Activated T-cell treated with anti-CD3 and anti-CD28 coated beads, Interleukin-2, amount 50 U/mL, for 24 hours (primary cell): ENCODE measurements at regions not wholly inside any gene's neighbourhood (a gene's known extent, or its start where the extent isn't known, plus 50 kb on each side); places are given as distances from the start of the nearest gene placed in this dataset.

Experiments used
- DNase-seq: peaks from one replicate; pipeline ENCODE4 v3.0.0-alpha.2; 2020
- H3K27ac Mint-ChIP-seq: 2 replicates; pipeline ENCODE4 v1.8.0; 2020; ENCODE audit warnings: mild to moderate bottlenecking, mixed read lengths
- H3K27me3 Mint-ChIP-seq: 2 replicates; pipeline ENCODE4 v1.8.0; 2020; ENCODE audit warnings: mixed read lengths
- H3K36me3 Mint-ChIP-seq: 2 replicates; pipeline ENCODE4 v1.8.0; 2020; ENCODE audit warnings: low read depth, mixed read lengths
- H3K4me1 Mint-ChIP-seq: 2 replicates; pipeline ENCODE4 v1.8.0; 2020; ENCODE audit warnings: low read depth, mixed read lengths
- H3K4me3 Mint-ChIP-seq: 2 replicates; pipeline ENCODE4 v1.8.0; 2020; ENCODE audit warnings: mild to moderate bottlenecking, moderate library complexity, mixed read lengths
- H3K9me3 Mint-ChIP-seq: 2 replicates; pipeline ENCODE4 v1.8.0; 2020; ENCODE audit warnings: mixed read lengths

DNA sequence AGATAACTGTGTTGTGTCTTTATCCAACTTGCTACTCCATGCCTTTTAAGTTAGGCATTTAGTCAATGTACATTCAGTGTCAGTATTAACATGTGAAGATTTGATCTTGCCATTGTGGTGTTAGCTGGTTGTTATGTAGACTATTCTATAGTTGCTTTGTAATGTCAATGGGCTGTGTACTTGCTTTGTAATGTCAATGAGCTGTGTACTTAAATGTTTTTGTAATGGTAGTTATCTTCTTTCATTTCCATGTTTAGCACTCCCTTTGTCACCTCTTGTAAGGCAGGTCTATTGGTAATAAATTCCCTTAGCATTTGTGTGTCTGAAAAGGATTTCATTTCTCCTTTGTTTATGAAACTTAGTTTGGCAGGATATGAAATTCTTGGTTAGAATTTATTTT is 53.4 kb downstream of the MC4R start:
- Mint-ChIP-seq H3K9me3 (peaks cover 9% of the 10 kb centered on the region), H3K4me3 (no peak overlapping the region), H3K4me1 (no peaks in the 10 kb centered on the region), H3K27me3 (no peaks in the 10 kb centered on the region), H3K27ac (no peak overlapping the region), H3K36me3 (no peaks in the 10 kb centered on the region)
- DNase-seq, result no peak

DNA sequence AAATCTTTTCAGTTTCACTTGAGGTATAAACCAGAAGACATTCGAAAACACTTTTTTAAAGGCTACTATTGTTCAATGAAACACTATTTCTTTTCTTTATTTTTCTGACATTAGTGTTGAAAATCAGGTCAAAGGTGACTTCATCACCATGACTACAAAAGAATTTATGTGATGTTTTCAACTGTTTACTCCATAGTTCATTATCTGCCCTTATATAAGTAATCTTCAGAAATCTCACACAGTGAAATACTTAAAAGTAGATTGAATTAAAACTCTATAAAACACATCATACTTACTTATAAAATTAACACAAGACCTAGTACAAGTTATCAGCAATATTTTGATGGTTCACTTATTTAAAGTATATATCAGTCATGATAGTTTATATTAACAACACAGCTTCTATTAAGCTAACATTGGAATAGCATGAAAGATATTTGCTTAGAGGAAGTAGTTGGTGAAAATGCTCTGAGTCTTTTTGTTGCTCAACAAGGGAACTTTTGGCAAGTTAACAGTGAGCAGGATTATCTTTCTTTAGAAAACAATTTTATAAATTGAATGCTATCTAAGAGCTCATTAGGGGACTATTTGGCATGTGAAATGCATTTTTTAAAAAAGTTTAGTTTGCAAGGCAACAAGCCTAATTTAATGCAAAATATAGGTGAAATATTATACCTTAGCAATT is 60.8 kb downstream of the MC4R start:
- no peaks in the 10 kb centered on the region for H3K27me3 Mint-ChIP-seq
- no peak overlapping the region for H3K27ac Mint-ChIP-seq
- DNase-seq, result no peak
- H3K36me3 Mint-ChIP-seq, result no peaks in the 10 kb centered on the region
- H3K4me1 Mint-ChIP-seq, result no peaks in the 10 kb centered on the region
- H3K4me3 Mint-ChIP-seq, result no peak overlapping the region
- H3K9me3 Mint-ChIP-seq, result no peaks in the 10 kb centered on the region

DNA sequence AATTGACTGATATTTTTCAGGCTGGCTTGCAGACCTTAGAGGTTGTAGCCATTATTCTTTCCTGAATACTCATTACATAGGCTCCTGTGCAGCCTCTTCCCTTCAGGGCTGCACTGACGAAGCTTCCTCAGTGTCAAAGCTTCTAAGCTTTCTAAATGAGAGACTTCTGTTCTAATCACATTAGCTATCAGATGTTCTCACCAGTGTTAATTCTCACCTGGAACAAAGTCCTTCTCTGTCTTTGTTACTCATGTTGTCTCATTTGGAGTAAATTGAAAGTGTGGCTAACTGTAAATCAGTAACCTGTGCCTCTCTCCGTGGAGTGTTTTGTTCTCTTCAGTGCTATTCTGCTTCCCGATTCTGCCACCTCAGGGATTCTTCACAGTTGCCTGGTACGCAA is 76.9 kb downstream of the MC4R start:
- no peak overlapping the region for H3K4me3 Mint-ChIP-seq
- no peak for DNase-seq
- no peak overlapping the region for H3K27ac Mint-ChIP-seq
- H3K9me3 Mint-ChIP-seq, result no peaks in the 10 kb centered on the region
- H3K36me3 Mint-ChIP-seq, result no peaks in the 10 kb centered on the region
- H3K4me1 Mint-ChIP-seq, result no peaks in the 10 kb centered on the region
- no peaks in the 10 kb centered on the region for H3K27me3 Mint-ChIP-seq

DNA sequence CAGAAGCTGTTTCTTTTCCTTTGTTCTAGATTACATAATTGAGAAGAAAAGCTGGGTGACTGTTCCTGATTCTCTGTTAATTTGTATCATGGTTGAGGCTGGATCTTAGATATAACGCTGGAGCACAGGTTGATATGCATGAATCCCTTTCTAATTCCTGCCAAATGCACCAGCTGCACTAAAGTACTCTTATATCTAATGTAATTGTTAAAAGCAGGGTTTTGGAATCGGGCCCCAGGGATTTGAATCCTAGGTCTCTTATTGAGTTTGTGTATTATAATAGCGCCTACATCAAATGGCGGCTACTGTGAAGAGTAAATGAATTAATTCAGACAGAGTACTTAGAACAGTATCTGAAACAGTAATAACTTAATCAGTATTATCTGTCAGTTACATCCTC is 80.4 kb downstream of the MC4R start:
- Mint-ChIP-seq H3K27ac (no peak overlapping the region), H3K9me3 (no peaks in the 10 kb centered on the region), H3K4me3 (no peak overlapping the region), H3K36me3 (no peaks in the 10 kb centered on the region), H3K4me1 (no peaks in the 10 kb centered on the region), H3K27me3 (no peaks in the 10 kb centered on the region)
- no peak for DNase-seq

DNA sequence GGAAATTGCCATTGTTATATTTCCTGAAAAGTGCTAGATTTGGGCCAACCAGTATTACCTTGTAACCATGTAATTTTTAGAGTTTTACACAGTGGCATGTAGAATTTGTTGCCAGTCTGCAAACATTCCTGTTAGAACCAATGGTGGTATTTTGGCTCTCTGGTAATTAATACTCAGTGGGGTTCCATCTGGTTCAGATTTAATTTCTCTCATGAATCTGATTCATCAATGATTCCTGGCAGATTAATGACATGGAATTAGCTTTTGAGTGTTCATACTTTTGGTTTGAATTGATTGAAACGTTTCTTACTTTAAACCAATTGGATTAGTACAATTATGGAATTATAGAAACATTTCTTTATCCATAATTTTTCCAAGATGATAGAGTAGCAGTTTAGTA is 93.2 kb downstream of the MC4R start:
- Mint-ChIP-seq H3K27me3 (no peaks in the 10 kb centered on the region), H3K27ac (no peak overlapping the region), H3K36me3 (no peaks in the 10 kb centered on the region), H3K4me3 (no peak overlapping the region), H3K4me1 (no peaks in the 10 kb centered on the region), H3K9me3 (peaks cover 3% of the 10 kb centered on the region)
- DNase-seq, result no peak

DNA sequence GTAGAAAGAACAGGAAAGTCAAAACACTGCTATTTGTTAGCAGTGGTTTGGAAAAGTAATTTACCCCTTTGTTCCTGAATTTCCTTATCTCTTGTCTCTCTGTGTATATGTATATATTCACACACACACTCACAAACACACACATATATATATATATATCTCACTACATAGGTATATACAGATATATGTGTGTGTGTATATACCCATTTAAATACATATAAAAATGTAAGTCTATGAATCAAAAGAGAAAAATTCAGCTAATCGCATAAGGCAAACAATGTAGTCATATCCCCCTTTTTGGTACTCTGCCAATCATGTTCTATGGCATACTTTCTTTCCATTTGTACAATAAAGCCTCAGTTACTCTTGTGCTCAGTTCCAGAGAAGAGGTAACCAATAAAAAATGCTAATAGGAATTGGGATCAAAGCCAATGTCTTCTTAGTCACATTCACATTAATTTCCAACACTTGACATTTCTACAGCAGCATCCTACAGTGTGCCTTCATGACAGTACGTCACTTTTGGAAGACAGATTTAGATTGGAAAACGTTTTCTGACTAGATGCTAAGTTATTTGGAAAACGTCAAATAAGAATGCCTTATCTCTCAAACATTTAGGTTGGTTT is 94.6 kb downstream of the MC4R start:
- Mint-ChIP-seq H3K27me3 (no peaks in the 10 kb centered on the region), H3K4me1 (no peaks in the 10 kb centered on the region), H3K4me3 (no peak overlapping the region), H3K9me3 (peaks cover 3% of the 10 kb centered on the region), H3K36me3 (no peaks in the 10 kb centered on the region), H3K27ac (no peak overlapping the region)
- DNase-seq, result no peak

DNA sequence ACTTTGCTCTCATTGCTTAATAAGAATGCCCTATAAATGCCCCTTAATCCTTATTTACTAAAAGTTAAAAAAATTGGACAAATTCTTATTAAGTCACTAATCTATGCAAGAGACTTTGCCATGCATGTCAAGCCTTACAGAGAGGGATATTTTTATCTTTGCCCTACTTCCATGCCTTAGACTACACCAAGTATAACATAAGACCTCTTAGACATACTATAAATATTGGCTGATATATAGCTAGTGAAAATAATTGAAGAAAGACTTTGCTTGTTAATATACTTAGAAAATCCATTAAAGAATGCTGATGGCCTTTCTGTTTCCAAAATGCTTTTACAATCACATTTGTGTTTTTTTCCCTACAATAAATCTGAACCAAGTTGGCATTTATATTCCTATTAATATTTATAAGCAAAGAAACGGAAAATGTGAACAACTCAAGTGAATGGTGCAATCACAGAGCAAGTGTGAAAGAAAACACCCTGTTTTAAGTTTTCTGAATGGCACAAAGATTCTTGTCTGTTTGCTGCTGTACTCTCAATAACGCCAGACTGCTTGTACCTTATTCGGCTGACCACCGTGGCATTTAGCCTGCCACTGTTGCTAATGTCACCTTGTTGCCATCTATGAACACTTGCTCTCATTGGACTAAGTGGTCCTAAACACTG is 105.0 kb downstream of the MC4R start:
- H3K27ac Mint-ChIP-seq, result no peak overlapping the region
- no peak for DNase-seq
- H3K9me3 Mint-ChIP-seq, result peaks cover 3% of the 10 kb centered on the region
- no peak overlapping the region for H3K4me3 Mint-ChIP-seq
- no peaks in the 10 kb centered on the region for H3K36me3 Mint-ChIP-seq
- no peaks in the 10 kb centered on the region for H3K27me3 Mint-ChIP-seq
- H3K4me1 Mint-ChIP-seq, result no peaks in the 10 kb centered on the region

DNA sequence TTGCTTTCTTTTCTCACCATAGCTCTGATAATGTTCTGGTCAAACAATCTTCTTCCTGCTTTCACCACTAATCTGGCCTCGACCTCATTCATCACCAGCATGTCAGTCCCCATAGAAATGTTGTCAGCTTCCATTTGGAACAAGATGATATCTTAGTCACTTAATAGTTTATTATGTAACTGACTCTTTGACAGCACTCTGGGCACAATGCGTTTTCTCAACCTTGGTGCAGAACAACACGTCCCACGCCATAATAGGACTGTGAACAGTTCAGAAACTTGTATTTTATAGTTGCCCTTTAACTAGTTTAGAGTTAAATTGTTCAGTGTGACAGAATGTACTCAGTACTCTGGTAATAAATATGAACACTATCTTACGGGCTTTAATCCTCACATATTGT is 106.0 kb downstream of the MC4R start:
- Mint-ChIP-seq H3K9me3 (peaks cover 3% of the 10 kb centered on the region), H3K4me3 (no peak overlapping the region), H3K4me1 (no peaks in the 10 kb centered on the region), H3K27ac (no peak overlapping the region), H3K36me3 (no peaks in the 10 kb centered on the region), H3K27me3 (no peaks in the 10 kb centered on the region)
- DNase-seq, result no peak

DNA sequence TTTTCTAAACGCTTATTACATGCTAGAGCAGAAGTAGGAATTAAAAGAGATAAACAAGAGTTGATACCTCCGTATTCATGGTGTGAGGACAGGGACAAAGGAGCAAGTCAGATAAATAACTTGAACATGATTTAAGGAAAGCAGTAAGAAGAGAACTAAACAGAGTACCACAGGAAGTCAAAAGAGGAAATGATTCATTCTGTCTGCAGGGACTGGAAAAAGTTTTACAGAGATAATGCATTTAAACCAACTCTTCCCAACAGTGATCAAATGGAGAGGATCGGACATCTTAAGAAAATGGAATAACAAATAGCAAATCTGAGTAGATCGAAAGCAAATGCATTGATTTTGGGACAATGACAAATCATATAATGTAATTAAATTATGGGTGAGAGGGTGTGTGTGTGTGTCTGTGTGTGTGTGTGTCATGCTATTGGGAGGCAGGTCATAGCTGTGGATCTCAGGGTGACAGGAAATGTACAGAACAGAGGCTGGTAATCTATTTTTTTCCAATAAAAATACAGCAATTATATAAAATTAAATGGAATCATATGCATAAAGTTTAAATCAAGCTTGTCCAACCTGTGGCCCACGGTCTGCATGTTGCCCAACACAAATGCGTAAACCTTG is 113.4 kb downstream of the MC4R start:
- H3K36me3 Mint-ChIP-seq, result no peaks in the 10 kb centered on the region
- DNase-seq, result no peak
- H3K4me3 Mint-ChIP-seq, result no peak overlapping the region
- H3K27ac Mint-ChIP-seq, result no peak overlapping the region
- no peaks in the 10 kb centered on the region for H3K27me3 Mint-ChIP-seq
- H3K9me3 Mint-ChIP-seq, result peaks cover 3% of the 10 kb centered on the region
- peaks cover 4% of the 10 kb centered on the region for H3K4me1 Mint-ChIP-seq

DNA sequence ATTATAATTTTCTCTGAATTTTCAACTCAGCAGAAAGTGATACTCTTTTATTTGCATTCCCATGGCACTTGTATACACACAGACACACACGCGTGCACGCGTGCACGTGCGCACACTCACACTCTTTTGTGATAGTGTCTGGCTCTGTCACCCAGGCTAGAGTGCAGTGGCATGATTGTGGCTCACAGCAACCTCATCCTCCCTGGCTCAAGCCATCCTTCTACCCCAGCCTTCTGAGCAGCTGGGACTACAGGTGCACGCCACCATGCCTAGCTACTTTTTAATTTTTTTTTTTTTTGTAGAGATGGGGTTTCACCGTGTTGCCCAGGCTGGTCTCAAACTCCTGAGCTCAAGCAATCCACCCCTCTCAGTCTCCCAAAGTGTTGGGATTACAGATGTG is 123.2 kb downstream of the MC4R start:
- Mint-ChIP-seq H3K27me3 (no peaks in the 10 kb centered on the region), H3K9me3 (no peaks in the 10 kb centered on the region), H3K27ac (no peak overlapping the region), H3K4me1 (no peaks in the 10 kb centered on the region), H3K4me3 (no peak overlapping the region), H3K36me3 (no peaks in the 10 kb centered on the region)
- no peak for DNase-seq

DNA sequence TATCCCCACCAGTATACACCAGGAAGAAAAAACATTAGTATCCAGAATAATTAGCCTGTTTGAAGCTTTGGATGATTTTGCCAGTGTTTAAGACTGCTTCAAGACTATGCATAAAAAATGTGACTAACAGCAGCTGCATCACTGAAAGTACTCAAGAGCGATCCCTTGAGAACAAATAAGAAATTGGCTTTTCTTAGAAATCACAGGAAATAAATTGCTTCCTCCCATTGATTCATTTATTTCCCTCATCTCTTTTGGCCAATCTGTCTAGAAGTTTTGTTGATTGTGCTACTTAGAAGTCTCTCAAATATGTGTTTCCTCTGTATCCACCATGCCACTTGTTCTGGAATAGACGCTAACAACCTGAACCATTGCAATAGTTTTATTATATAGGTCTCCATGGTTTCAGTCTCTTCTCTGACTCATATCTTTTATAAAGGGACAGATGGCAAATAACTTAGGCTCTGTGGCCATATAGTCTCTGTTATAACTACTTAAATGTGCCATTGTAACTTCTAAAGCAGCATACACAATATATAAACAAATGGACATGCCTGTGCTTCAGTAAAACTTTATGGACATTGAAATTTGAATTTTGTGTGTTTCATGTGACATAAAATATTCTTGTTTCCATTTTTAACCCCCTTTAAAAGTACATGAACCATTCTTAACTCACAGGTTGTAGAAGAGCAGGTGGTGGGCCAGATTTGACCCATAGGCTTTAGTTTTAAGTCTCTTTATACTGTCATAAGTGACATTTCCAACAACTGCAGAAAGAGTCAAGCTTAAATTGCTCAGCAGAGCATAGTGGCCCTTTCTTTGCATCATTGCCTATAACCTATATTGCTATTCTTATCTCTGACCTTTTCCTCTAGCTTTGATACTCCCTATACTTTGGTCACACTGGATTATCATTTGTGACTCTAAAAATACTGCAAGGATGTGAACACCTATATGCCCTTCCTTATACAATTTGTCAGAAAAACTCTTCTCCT is 123.9 kb downstream of the MC4R start:
- no peaks in the 10 kb centered on the region for H3K27me3 Mint-ChIP-seq
- no peaks in the 10 kb centered on the region for H3K4me1 Mint-ChIP-seq
- no peak overlapping the region for H3K4me3 Mint-ChIP-seq

DNA sequence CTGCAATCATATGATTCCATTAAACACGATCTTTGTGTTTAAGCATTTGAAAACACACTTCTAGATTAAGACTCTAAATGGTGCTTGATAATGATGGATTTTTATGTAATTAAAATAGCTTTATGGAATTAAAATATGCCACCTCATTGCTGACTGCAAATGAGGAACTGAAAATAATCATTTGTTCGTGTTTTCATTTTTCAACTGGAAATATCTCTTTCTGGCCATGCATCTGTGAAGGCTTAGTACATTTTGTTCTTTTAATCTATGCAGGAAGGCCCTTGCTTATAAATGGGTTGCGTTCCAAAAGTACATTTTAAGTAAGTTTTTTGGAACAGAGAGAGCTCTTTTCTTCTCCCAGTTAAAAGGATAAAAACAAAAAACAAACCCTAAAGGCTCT is 125.5 kb downstream of the MC4R start:
- no peak for DNase-seq
- H3K4me3 Mint-ChIP-seq, result no peak overlapping the region
- no peak overlapping the region for H3K27ac Mint-ChIP-seq
- H3K36me3 Mint-ChIP-seq, result no peaks in the 10 kb centered on the region
- no peaks in the 10 kb centered on the region for H3K9me3 Mint-ChIP-seq
- no peaks in the 10 kb centered on the region for H3K4me1 Mint-ChIP-seq
- no peaks in the 10 kb centered on the region for H3K27me3 Mint-ChIP-seq

More for the DNA sequence above, 123.9 kb downstream of the MC4R start:
- Mint-ChIP-seq H3K36me3 (no peaks in the 10 kb centered on the region), H3K9me3 (no peaks in the 10 kb centered on the region), H3K27ac (no peak overlapping the region)
- DNase-seq, result no peak

DNA sequence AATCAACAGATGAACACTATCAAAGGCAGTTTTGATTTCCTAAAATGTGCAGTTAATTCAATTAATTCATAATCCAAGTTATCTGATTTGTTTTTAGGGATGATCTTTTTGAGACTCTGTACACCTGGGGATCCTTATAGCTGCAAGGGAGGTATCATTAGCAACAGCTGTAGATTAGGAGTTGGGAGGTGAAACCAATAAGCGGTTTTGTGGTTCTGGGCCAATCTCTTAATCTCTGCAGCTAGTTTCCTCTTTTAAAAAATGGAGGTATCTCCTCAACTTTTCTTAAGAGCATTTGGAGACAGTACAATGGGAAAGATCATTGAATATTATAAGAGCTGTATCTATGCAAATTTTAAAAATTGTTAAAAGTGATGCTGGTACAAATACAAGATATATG is 126.0 kb downstream of the MC4R start:
- no peaks in the 10 kb centered on the region for H3K27me3 Mint-ChIP-seq
- no peaks in the 10 kb centered on the region for H3K36me3 Mint-ChIP-seq
- H3K9me3 Mint-ChIP-seq, result no peaks in the 10 kb centered on the region
- no peak for DNase-seq
- no peak overlapping the region for H3K27ac Mint-ChIP-seq
- H3K4me1 Mint-ChIP-seq, result no peaks in the 10 kb centered on the region
- no peak overlapping the region for H3K4me3 Mint-ChIP-seq

DNA sequence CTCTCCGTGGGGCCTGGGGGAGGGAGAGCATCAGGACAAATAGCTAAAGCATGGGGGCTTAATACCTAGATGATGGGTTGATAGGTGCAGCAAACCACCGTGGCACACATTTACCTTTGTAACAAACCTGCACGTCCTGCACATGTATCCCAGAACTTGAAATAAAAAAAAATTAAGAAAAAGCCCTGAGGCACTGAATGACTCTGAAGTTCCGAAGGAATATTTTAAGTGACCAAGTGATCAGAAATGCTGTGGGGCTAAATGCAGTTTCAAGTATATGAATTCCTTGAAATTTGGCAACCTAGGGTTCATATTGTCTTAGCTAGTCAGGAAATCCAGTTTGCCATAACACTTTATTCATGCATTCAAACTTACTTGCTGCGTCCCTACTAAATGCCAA is 127.5 kb downstream of the MC4R start:
- H3K27ac Mint-ChIP-seq, result no peak overlapping the region
- H3K4me3 Mint-ChIP-seq, result no peak overlapping the region
- H3K4me1 Mint-ChIP-seq, result no peaks in the 10 kb centered on the region
- no peak for DNase-seq
- no peaks in the 10 kb centered on the region for H3K27me3 Mint-ChIP-seq
- H3K9me3 Mint-ChIP-seq, result no peaks in the 10 kb centered on the region
- no peaks in the 10 kb centered on the region for H3K36me3 Mint-ChIP-seq
